NCI-H1694 (cell line): ENCODE measurements at regions not wholly inside any gene's neighbourhood (a gene's known extent, or its start where the extent isn't known, plus 50 kb on each side); places are given as distances from the start of the nearest gene placed in this dataset.

Experiments
- DNase-seq: peaks from one replicate; lab custom pipeline; 2025; lab: John Stamatoyannopoulos, UW

GRCh38 chr6:9942131-9942530 lies 472.7 kb downstream of the TFAP2A start:
- DNase-seq, result no peak

DNA sequence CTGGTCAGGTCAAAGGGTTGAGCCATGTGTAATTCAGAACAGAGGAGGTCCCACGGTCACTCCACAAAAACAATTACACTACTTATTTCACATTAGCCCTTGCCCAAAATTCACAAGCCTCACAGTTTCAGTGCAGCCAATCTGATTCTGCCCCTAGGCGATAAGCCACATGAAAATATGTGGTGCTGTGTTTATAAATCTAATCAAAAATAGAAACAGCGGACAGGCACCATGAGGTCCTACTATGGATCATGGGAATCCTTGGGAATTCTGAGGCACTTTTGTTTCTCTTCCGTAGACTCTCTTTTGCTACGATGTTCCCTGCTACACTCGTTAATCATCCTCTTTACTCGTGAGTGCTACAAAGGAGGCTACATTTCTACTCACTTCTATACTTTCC lies 476.1 kb downstream of the TFAP2A start:
- DNase-seq, result no peak

GRCh38 chr6:9937031-9937763 lies 477.7 kb downstream of the TFAP2A start:
- no peak for DNase-seq

- DNase-seq, result no peak
These were observed 478.3 kb downstream of the TFAP2A start for GRCh38 chr6:9936551-9936950.

- DNase-seq, result no peak
These were observed 481.2 kb downstream of the TFAP2A start for GRCh38 chr6:9933677-9934076.

DNA sequence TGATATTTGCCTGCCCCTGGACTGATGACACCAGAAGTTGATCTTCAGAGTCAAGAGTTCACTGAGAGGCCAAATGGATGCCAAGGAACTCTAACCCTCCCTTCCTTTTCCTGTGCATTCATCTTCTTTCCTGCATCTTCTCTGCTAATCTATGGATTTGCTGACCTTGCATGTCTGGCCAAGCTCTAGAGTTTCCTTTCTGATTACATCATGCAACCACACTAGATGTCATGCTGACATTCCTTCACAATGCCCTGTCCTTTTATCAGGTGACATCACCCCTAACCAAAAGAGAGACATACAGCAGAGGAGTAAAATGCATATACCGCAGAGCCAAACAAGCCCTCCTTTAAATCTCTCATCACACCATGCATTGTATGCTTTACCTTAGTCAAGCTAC lies 487.6 kb downstream of the TFAP2A start:
- no peak for DNase-seq

DNA sequence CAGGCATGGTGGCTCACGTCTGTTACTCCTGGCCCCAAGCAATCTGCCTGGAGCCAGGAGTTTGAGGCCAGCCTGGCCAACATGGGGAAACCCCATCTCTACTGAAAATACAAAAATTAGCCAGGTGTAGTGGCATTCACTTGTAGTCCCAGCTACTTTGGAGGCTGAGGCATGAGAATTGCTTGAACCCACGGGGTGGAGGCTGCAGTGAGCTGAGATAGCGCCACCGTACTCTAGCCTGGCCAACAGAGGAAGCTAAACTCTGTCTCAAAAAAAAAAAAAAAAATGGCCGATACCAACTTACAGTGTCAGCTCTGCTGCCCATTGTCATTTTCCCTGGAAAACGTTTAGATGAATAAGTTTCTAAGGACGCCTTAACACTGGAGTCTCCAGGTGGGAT lies 489.9 kb downstream of the TFAP2A start:
- DNase-seq, result no peak

DNA sequence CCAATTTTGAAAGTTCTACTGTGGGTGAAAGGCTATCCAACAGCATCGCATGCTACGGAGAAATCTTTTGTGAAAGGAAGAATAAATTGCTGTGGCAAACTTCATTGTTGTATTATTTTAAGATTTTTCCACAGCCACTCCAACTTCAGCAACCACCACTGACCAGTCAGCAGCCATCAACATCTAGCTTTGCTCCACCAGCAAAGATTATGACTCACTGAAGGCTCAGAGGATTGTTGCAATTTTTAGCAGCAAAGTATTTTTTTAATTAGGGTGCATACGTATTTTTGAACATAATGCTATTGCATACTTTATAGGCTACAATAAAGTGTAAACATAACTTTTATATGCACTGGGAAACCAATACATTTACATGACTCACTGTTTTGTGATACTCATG lies 493.5 kb downstream of the TFAP2A start:
- DNase-seq, result no peak

- no peak for DNase-seq
These were observed 499.9 kb downstream of the TFAP2A start for GRCh38 chr6:9914951-9915350.

- no peak for DNase-seq
These were observed 513.5 kb downstream of the TFAP2A start for GRCh38 chr6:9901376-9901775.

DNA sequence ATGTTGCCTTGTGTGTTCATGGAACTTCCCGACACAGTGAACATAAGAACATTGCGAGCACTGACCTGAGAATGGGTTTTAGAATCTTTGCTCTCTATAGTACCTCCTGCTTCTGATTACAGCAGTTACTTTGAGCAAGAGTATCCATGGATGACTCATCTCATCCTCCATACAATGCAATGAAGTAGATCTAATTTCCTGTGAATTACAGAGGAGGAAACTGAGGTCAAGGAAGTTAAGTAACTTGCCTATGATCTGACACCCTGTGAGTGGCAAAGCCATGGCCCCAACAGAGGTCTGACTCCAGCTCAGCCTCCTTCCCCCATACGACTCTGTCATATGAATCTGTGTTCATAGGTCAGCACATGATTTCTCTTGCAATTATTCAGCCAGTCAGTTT lies 518.1 kb downstream of the TFAP2A start:
- DNase-seq, result no peak

DNA sequence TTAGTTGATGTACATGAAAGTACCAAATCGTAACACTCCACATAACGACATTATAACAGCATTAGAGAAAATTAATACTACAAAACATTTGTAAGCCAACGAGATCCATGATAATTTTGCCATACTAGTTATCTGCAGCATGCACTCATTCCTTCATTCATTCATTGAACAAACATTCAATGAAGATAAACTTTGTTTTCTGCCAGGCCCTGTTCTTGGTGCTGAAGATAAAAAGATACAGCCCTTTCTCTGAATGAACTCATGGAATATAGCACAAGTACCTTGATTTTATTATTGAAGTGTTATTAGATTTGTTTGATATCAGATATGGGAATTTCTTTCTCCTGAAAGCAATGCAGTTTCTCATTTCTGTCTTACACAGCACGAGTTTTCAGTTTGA lies 524.0 kb downstream of the TFAP2A start:
- no peak for DNase-seq

- no peak for DNase-seq
These were observed 524.4 kb downstream of the TFAP2A start for GRCh38 chr6:9890469-9890868.

GRCh38 chr6:9878535-9878934 lies 536.3 kb downstream of the TFAP2A start:
- no peak for DNase-seq

DNA sequence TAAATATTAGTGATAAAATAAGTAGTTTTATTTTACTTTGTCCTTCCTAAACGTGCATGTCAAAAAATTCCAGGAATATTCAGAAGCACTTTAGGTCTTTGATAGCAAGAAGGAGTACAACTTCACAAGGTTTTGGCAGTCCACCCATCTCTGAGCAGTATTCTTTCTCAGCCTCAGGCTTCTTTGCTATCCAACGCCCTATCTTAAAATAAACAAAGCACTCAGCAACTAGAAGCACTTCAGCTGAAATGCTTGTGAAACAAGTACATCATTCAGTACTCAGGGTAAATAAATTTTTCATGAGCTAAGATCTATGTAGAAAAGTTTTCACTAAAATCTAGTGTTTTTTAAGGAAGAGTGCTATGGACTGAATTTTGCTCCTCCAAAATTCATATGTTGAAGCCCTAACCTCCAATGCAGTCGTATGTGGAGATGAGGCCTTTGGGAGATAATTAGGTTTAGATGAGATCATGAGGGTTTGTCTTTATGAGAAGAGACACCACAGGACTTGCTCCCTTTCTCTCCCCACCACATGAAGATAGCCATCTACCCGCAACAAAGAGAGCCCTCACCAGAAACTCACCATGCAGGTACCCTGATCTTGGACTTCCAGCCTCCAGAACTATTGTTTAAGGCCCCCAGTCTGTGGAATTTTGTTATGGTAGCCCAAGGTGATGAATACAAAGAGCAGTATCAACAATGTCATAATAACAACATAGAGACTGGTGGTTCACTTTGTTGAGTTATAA lies 539.1 kb downstream of the TFAP2A start:
- no peak for DNase-seq

- no peak for DNase-seq
These were observed 552.2 kb downstream of the TFAP2A start for GRCh38 chr6:9862603-9863167.

DNA sequence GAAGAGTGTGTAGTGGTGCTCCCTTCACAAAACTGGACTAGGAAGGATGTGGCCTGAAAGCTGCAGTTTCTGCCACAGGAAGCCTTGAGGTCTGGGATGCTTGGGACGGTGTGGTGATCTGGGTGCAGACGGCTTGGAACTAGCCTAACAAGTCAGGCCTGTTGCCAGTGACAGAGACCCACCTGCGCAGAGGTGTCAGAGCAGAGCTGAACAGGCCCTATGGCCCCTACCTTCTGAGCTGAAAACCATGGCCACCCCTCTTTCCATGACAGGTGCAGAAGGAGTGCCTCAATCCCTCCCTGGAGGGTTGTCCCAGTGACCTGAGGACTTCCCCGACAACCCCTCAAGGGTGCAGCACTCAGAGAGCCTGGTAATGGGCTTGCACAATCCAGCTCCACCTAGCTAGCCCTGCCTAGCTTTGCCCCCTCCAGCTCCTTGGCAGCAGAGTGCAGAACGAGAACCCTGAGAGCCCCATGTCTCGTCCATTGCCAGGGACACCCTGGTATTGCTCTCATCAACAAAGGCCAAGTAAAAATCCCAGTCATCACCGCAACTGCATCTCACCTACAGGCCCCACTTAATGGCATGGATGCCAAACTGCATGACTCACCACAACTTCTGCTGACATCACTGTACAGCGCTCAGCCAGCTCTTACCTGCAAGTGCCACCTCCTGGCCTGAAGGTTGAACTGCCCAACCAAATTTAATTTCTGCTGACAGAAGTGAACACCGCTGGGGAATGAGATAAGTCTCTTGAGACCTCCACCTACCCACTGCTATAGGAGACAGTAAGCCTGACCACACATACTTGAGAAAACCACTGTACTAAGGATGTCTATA lies 563.1 kb downstream of the TFAP2A start:
- no peak for DNase-seq

GRCh38 chr6:9851006-9851405 lies 563.9 kb downstream of the TFAP2A start:
- DNase-seq, result no peak

GRCh38 chr6:9848094-9848493 lies 566.8 kb downstream of the TFAP2A start:
- no peak for DNase-seq

- no peak for DNase-seq
These were observed 572.8 kb downstream of the TFAP2A start for GRCh38 chr6:9841886-9842725.

GRCh38 chr6:9834233-9834632 lies 580.6 kb downstream of the TFAP2A start:
- no peak for DNase-seq

GRCh38 chr6:9831783-9832182 lies 583.1 kb downstream of the TFAP2A start:
- DNase-seq, result no peak
